Spleen (tissue), 11 donors: ENCODE measurements at regions not wholly inside any gene's neighbourhood (a gene's known extent, or its start where the extent isn't known, plus 50 kb on each side); places are given as distances from the start of the nearest gene placed in this dataset.

Experiments
- DNase-seq: peaks from one replicate; pipeline ENCODE4 v3.0.0-alpha.2; 2020
- H3K27ac ChIP-seq, 8 donors: fragments of 200-600 bp; sonication (generic) in 7 of 8; 1 replicate in 4 of 8; 2 replicates in 4 of 8; pipeline versions ENCODE4 v1.5.0 to v1.8.0; 2016 to 2021; ENCODE audit warnings: inconsistent platforms in 4 of 8, mild to moderate bottlenecking in 4 of 8, moderate library complexity in 1 of 8
- H3K27me3 ChIP-seq, 7 donors: fragments of 200-600 bp; sonication (generic) in 6 of 7; replicated peaks in 1 of 7; 1 replicate in 4 of 7; 2 replicates in 3 of 7; pipeline versions ENCODE4 v1.5.0 to v1.8.0; 2016 to 2021; ENCODE audit warnings: inconsistent platforms in 3 of 7, mild to moderate bottlenecking in 1 of 7
- H3K36me3 ChIP-seq, 6 donors: fragments of 200-600 bp; sonication (generic) in 5 of 6; 1 replicate in 4 of 6; 2 replicates in 2 of 6; pipeline versions ENCODE4 v1.5.0 to v1.8.0; 2016 to 2021; ENCODE audit warnings: inconsistent platforms in 2 of 6
- H3K4me1 ChIP-seq, 6 donors: fragments of 200-600 bp; sonication (generic) in 5 of 6; 1 replicate in 3 of 6; 2 replicates in 3 of 6; pipeline versions ENCODE4 v1.5.0 to v1.8.0; 2016 to 2021; ENCODE audit warnings: inconsistent platforms in 3 of 6
- H3K4me3 ChIP-seq, 8 donors: fragments of 200-600 bp; sonication (generic) in 7 of 8; 1 replicate in 4 of 8; 2 replicates in 4 of 8; pipeline versions ENCODE4 v1.5.0 to v1.8.0; 2016 to 2021; ENCODE audit warnings: inconsistent platforms in 4 of 8, mild to moderate bottlenecking in 4 of 8, moderate library complexity in 2 of 8
- H3K9me3 ChIP-seq, 8 donors: fragments of 200-600 bp; sonication (generic) in 7 of 8; 1 replicate in 4 of 8; 2 replicates in 4 of 8; pipeline versions ENCODE4 v1.5.0 to v1.8.0; 2016 to 2021; ENCODE audit warnings: inconsistent platforms in 4 of 8
- CTCF ChIP-seq, 11 experiments: fragments of 200-600 bp in 7 of 11; fragments of 450-650 bp in 4 of 11; sonication (generic) in 4 of 11; IDR thresholded peaks in 8 of 11; conservative IDR thresholded peaks in 3 of 11; 1 replicate in 7 of 11; 2 replicates in 4 of 11; pipeline versions ENCODE4 v1.4.0 to v1.8.0; 2016 to 2021; ENCODE audit warnings: antibody characterized with exemption in 11 of 11, inconsistent platforms in 4 of 11, mild to moderate bottlenecking in 1 of 11
- POLR2A ChIP-seq, 3 donors: fragments of 450-650 bp; IDR thresholded peaks; one replicate each; pipeline ENCODE4 v1.5.1; 2017; ENCODE audit warnings: antibody characterized with exemption in 3 of 3, mild to moderate bottlenecking in 1 of 3
- POLR2AphosphoS5 ChIP-seq, 3 donors: sonication (generic); formaldehyde crosslinking; IDR thresholded peaks; one replicate each; pipeline ENCODE4 v1.5.1; 2017; ENCODE audit warnings: antibody characterized with exemption in 3 of 3
- WGBS, 5 donors: extraction: QIAGEN DNeasy Blood & Tissue Kit in 3 of 5; methylation state at CpG; one replicate each; pipeline versions ENCODE4 v1.1.5 to v1.1.7; 2013 to 2018; 5-methylcytosine and 5-hydroxymethylcytosine counted together
- intact Hi-C: fragments of 100-400 bp; cut with DNase I; formaldehyde crosslinking; loops from one replicate; pipeline ENCODE4 v1.15.0; 2023; ENCODE audit warnings: low total_unique reads
- donor health status: healthy with polysubstance abuse.
- donor health status: DM: no; HTN: no; CAD: no; lungs with moderate emphysema.
- donor health status: DM: no; HTN: no; CAD: no.
- donor health status: Bipolar disorder and iron deficiency.
- donor health status: healthy.
- donor health status: DM: no; HTN: no; CAD: no.
- donor health status: DM: yes; HTN: yes; CAD: no.

GRCh38 chr6:150713931-150714330 is 114.2 kb downstream of the PLEKHG1 start:
- TF ChIP-seq POLR2AphosphoS5 (IDR thresholded peaks at IDR 0.05): no peak
- no peak for TF ChIP-seq CTCF (IDR thresholded peaks at IDR 0.05 in 8 of 11, conservative IDR thresholded peaks at IDR 0.05 in 3 of 11)
- H3K9me3 ChIP-seq: no peaks in the 10 kb centered on the region
- WGBS, 5 donors: 72 to 87% (median 86%) methylated on average over 3 of the region's 3 CpGs
- no peaks in the 10 kb centered on the region for H3K27me3 ChIP-seq
- H3K4me1 ChIP-seq: peaks cover 5 to 77% (median 48%) of the 10 kb centered on the region in 6 donors
- peak overlapping the region in 1 of 8 donors; percentile 4 for H3K27ac ChIP-seq
- intact Hi-C loops: no loop called here
- H3K4me3 ChIP-seq: no peak overlapping the region
- no peak for DNase-seq
- H3K36me3 ChIP-seq: peaks cover 0 to 15% (median 2%) of the 10 kb centered on the region in 6 donors

- H3K27me3 ChIP-seq: no peaks in the 10 kb centered on the region
- H3K4me1 ChIP-seq: peaks cover 14 to 85% (median 53%) of the 10 kb centered on the region in 6 donors
- peaks cover 0 to 12% (median 2%) of the 10 kb centered on the region in 6 donors for H3K36me3 ChIP-seq
- DNase-seq: no peak
- no peak overlapping the region for H3K4me3 ChIP-seq
- H3K9me3 ChIP-seq: no peaks in the 10 kb centered on the region
- 85 to 92% (median 88%) methylated on average over 7 of the region's 7 CpGs for WGBS, 5 donors
- intact Hi-C loops: no loop called here
- no peak for TF ChIP-seq POLR2A (IDR thresholded peaks at IDR 0.05)
- no peak for TF ChIP-seq CTCF (IDR thresholded peaks at IDR 0.05 in 8 of 11, conservative IDR thresholded peaks at IDR 0.05 in 3 of 11)
- TF ChIP-seq POLR2AphosphoS5 (IDR thresholded peaks at IDR 0.05): no peak
- no peak overlapping the region for H3K27ac ChIP-seq
Observed at GRCh38 chr6:150715133-150715532, 115.4 kb downstream of the PLEKHG1 start.

- Histone ChIP-seq H3K4me3 (no peak overlapping the region), H3K36me3 (no peaks in the 10 kb centered on the region), H3K27me3 (no peaks in the 10 kb centered on the region), H3K27ac (peak overlapping the region in 1 of 8 donors; percentile 28), H3K4me1 (peaks cover 25 to 82% (median 53%) of the 10 kb centered on the region in 6 donors), H3K9me3 (no peaks in the 10 kb centered on the region)
- 83 to 93% (median 91%) methylated on average over 7 to 8 of the region's 8 CpGs for WGBS, 5 donors
- no peak for DNase-seq
- intact Hi-C loops: no loop called here
- TF ChIP-seq POLR2A (IDR thresholded peaks at IDR 0.05) (no peak), POLR2AphosphoS5 (IDR thresholded peaks at IDR 0.05) (peak in 1 of 3 donors; percentile 23)
Observed at GRCh38 chr6:150717419-150717818, 117.7 kb downstream of the PLEKHG1 start.

GRCh38 chr6:150719099-150719766 is 119.5 kb downstream of the PLEKHG1 start:
- H3K9me3 ChIP-seq: no peaks in the 10 kb centered on the region
- no peaks in the 10 kb centered on the region for H3K27me3 ChIP-seq
- no peak for TF ChIP-seq POLR2A (IDR thresholded peaks at IDR 0.05)
- TF ChIP-seq POLR2AphosphoS5 (IDR thresholded peaks at IDR 0.05): no peak
- TF ChIP-seq CTCF (IDR thresholded peaks at IDR 0.05 in 8 of 11, conservative IDR thresholded peaks at IDR 0.05 in 3 of 11): no peak
- H3K4me1 ChIP-seq: peaks cover 23 to 76% (median 47%) of the 10 kb centered on the region in 6 donors
- H3K36me3 ChIP-seq: no peaks in the 10 kb centered on the region
- H3K27ac ChIP-seq: no peak overlapping the region
- DNase-seq: no peak
- no peak overlapping the region for H3K4me3 ChIP-seq
- intact Hi-C loops: no loop called here
- WGBS, 5 donors: 67 to 73% (median 72%) methylated on average over 7 of the region's 7 CpGs
